GM18907 (cell line): ENCODE measurements at regions not wholly inside any gene's neighbourhood (a gene's known extent, or its start where the extent isn't known, plus 50 kb on each side); places are given as distances from the start of the nearest gene placed in this dataset.

Source experiments
- ATAC-seq: cut with Tn5 transposase; IDR thresholded peaks from one replicate; pipeline ENCODE4 v1.9.1; 2021; ENCODE audit warnings: mild to moderate bottlenecking, moderate library complexity; ENCODE audit not compliant: unreplicated experiment

DNA sequence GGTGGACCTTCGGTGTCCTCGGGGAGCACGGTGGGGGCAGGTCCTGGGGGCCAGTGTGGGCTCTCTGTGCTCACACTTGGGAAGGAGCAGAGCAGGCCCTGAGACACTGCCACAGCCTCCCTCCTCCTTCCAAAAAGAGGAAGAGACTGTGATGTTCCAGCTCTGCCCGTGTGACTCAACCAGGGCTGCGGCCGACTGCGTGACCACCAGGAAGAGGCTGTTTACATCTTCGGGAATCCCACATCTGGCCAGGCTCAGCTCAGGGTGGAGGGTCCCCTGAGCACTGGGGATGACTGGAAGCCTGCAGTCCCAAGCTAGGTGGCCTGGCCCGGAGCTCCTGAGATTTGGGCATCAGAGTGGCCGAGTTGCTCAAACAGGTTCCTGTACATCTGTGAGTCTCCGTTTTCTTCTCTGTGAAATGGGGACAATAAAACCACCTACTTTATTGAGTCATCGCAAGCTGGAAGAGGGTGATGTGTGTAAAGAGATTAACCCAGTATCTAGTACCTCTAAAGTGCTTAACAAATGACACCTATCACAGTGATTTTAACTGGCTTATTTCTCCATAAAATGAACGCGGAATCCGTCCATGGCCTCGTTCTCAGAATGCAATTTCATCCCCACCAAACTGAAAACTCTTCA, 242.1 kb downstream of the DLL1 start:
- no peak for ATAC-seq

DNA sequence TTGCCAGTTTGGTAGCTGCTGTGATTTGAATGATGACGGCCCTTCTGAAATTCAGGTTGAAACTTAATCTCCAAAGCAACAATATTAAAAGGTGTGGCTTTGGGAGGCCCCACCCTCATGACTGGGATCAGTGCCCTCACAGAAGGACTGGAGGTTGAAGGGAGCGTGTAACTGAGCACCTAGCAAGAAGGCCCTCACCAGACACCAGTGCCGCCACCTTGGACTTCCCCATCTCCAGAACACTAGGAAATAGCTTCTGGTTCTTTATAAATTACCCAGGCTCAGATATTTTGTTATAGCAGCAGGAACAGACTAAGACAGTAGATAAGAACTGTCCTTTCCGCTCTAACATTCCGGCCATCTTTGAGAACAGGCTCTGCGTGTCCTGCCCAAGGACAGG, 243.1 kb downstream of the DLL1 start:
- no peak for ATAC-seq

DNA sequence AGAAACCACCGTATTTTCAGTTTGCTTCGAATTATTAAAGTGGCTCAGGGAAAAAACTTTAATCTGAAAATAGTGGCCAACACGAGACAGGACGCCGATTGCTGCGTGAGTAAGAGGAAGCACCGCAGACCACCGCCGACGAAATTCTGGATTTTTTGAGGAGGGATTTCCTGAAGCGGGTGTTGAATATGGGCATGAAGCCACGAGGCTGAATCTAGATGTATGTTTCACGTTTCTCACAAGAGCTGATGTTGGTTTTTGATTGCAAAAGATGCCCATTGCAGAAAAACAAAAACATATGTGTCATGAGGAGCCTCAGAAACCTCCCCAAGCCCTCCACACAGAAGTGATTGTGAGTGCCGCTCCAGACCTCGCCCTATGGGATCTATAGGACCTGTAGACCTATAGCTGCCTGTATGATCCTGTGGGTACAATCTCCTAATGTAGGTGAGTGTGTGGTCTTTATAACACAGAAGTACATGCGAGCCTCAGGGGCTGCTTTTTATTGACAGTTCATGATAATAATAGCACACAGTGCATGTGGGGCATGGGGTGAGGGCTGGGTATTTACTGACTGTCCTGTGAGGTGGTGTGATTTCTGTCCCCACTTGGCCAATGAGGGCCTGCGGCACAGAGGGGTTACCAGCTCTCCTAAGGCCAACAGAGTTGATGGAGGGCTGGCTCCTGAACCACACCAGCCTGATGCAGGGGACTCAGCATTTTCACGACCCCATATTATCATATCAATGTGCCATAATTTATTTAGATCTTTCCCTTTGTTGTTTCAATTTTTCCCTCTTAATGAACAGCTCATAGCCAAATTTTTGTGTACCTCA, 243.9 kb downstream of the DLL1 start:
- ATAC-seq: no peak

GRCh38 chr6:170045981-170046667, 244.8 kb downstream of the DLL1 start:
- no peak for ATAC-seq

GRCh38 chr6:170045563-170045960, 245.3 kb downstream of the DLL1 start:
- no peak for ATAC-seq

GRCh38 chr6:170044836-170045562, 245.9 kb downstream of the DLL1 start:
- ATAC-seq: no peak

DNA sequence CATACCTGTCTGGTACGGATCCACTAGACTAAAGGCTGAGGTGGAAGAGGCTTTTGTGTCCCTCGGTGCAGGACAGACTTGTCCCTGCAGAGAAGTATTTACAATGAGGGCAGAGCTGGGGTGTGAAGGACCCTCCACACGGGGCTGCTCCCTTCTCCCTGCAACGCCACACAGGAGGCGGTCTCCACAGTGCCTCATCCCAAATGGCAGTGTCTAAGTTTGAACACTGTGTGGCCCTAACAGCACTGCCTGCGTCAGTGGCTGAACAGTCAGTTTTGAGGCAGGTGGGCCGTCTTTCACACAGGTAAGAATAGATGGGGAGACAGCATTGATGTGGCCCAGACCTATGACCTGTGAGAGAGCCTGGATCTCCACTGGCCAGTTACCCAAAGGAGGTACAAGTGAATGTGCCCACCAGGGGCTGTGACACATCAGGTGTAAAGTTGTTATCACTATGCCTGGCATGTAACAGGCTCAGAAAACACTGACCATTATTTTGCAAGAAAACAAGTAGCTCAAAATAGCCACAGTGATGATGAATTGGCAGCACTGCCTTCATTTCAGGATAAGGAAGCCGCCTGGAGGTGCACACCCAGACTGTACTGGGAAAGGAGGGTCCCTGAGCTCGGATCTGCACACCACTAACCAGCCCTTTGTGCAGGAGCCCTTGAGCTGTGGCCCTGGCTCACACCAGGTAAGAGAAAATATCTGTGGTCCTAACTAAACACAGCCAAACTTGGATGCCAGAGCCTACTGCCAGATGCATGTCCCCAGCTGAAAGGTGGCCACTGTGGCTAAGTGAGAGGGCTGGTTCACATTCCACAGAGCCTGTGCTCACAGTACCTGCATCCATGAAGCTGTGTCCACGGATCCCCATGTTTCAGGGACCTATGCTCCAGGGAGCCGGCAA, 246.7 kb downstream of the DLL1 start:
- no peak for ATAC-seq

GRCh38 chr6:170043150-170043819, 247.6 kb downstream of the DLL1 start:
- ATAC-seq: no peak

GRCh38 chr6:170042596-170043118, 248.2 kb downstream of the DLL1 start:
- ATAC-seq: no peak

- ATAC-seq: no peak
Measured at GRCh38 chr6:170042123-170042522, 248.8 kb downstream of the DLL1 start.

DNA sequence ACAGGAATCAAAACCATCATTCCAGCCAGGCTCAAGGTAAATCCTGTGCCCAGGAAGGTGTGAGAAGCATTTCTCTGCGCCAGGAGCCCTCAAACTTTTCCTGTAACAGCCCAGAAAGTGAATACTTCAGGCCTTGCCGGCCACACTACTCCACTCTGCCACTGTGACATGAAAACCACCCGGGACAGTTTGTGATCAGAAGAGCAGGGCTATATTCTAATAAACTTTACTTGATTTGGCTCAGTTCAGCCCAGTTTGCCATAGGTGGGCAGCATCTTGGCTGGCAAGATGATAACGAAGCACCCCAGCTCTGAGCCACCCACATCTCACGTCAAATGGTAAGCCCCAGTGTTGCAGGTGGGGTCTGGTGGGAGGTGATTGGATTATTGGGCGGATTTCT, 249.4 kb downstream of the DLL1 start:
- ATAC-seq: no peak

- no peak for ATAC-seq
Measured at GRCh38 chr6:170040906-170041305, 250.0 kb downstream of the DLL1 start.

DNA sequence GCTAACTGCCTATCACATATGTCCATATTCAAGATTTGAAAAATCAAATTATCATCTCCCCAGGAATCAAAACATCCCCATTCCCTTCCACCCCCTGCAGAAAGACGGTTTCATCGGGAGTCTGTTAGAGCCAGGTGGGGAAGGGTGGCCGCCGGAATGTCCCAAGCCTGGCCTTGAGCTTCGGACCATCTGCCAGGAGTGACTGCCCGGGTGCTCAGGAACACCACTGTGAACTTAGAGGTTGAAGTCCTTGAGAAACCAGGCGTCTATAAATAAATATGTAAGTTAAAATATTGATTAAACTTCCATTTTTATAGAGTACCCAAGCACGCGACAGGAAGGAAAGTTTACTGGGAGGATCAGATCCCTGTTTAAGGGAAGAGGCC, 250.8 kb downstream of the DLL1 start:
- no peak for ATAC-seq

DNA sequence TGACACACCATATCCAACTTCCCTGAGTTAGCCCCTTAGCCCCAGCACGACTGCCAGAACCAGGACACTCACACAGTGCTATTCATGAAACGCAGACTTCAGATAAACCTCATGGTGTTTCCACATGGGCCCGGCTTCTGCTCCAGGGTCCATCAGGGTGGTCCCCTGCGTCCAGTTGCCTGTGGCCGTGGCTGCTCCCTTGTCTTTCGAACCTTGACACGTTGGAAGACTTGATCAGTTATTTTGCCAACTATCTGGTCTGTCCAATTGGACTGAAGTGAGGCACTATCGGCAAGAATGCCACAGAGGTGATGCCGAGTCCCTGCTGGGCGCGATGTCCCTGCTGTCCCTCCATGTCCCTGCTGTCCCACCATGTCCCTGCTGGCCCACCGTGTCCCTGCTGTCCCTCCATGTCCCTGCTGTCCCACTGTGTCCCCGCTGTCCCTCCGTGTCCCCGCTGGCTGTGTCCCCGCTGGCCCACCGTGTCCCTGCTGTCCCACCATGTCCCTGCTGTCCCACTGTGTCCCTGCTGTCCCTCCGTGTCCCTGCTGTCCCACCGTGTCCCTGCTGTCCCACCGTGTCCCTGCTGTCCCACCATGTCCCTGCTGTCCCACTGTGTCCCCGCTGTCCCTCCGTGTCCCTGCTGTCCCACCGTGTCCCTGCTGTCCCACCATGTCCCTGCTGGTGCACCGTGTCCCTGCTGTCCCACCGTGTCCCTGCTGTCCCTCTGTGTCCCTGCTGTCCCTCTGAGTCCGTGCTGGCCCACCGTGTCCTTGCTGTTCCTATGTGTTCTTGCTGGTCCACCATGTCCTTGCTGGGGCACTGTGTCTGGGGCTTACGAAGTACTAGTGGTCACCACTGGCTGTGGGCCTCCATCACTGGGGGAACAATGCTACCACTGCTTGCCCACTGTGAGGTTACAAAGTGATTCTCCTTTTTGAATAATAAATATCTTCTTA, 251.4 kb downstream of the DLL1 start:
- no peak for ATAC-seq

DNA sequence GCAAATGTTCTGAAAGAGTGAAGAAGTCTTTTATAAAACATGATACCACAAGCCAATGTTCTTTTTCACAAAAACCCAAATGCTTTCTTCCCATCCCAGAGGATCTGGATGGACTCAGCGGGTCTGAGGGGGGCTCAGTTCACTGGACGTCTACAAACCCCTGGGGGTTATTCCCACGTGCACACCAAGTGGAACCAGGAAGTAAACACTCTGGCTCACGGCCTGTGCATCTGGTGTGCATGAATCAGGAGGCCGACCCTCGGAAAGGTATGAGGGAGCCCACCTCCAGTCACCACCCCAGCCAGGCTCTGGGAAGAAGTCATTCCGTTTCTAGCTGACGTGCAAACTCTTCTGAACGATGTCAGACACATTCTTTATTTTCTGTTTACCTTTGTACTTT, 252.2 kb downstream of the DLL1 start:
- no peak for ATAC-seq

DNA sequence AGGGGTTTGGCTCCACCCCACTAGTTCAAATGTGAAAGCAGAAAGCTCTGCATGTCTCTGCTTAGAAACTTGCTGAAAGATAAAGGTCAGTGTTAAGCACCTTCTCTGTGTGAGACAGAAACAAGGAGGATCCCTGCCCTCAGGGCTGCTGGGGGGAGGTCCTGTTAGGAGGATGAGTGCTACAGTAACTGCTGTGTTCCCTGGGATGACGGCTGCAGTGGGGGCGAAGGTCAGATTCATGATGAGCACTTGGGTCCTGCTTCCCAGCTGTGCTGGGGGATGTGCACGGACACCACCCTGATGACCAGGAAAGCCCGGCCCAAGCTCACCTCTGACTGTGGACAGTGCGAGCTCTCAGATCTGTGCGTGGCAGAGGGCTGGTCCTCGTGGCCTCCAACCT, 252.6 kb downstream of the DLL1 start:
- ATAC-seq: no peak

DNA sequence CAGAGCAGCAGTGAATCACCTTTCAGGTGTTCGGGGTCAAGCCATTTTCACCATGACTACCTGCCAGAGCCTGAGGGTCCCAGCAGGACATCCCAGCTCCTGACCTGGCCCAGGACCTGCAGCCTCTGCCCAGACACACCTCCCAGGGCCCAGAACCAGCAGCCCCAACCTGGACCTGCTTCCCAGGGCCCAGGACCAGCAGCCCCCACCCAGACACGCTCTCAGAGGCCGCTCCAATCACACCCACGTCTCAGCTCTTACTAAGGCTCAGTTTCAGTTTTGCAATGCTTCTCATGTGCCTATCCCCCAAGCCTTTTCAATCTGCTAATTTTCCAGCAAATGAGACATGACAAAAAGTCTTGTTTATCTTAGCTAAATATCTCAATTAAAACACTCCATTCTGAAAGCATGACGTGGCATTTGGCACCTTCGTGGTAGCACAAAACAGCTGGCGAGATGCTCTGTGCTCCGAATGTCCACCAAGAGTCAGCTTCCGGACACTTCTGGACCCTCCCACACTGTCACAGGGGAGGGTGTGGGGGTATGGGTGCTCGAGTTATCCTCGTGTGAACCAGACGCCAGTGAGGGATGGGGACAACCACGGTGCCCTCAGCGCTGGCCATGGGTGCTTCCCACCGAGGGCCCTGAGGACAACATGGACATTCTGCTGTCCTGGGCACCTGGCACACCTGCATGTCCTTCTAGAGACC, 253.2 kb downstream of the DLL1 start:
- ATAC-seq: no peak

DNA sequence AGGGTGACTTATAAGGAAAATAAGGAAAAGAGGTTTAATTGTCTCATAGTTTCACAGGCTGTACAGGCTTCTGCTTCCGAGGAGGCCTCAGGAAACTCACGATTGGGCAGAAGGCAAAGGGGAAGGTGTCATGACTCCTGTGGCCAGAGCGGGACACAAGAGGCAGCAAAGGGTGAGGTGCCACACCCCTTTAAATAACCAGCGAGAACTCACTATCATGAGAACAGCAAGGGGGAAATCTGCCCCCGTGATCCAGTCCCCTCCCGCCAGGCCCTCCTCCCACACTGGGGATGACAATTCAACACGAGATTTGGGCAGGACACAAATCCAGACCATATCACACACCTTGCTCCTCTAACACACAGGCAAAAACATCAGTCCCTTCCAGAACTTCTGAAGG, 254.0 kb downstream of the DLL1 start:
- no peak for ATAC-seq
